ENCODE measurements at regions not wholly inside any gene's neighbourhood (a gene's known extent, or its start where the extent isn't known, plus 50 kb on each side); places are given as distances from the start of the nearest gene placed in this dataset.

GRCh38 chrX:38856670-38857265 is 55.5 kb downstream of the MID1IP1 start:
- no peak for TF ChIP-seq CTCF (IDR thresholded peaks at IDR 0.05; ENCODE audit: low read depth, low read length)
- H3K4me3 ChIP-seq (ENCODE audit: low read depth, low read length): no peak overlapping the region
- in situ Hi-C loops (cut with HindIII; ENCODE audit: low sequenced_read_pairs): no loop called here
- no peak for DNase-seq (ENCODE audit: low read depth, low spot score)

- in situ Hi-C loops (cut with HindIII; ENCODE audit: low sequenced_read_pairs): no loop called here
- no peak overlapping the region for H3K4me3 ChIP-seq (ENCODE audit: low read depth, low read length)
- TF ChIP-seq CTCF (IDR thresholded peaks at IDR 0.05; ENCODE audit: low read depth, low read length): no peak
- no peak for DNase-seq (ENCODE audit: low read depth, low spot score)
Observed at GRCh38 chrX:38857736-38858523, 56.7 kb downstream of the MID1IP1 start.

- peak; percentile 48 for DNase-seq (ENCODE audit: low read depth, low spot score)
- in situ Hi-C loops (cut with HindIII; ENCODE audit: low sequenced_read_pairs): no loop called here
- H3K4me3 ChIP-seq (ENCODE audit: low read depth, low read length): no peak overlapping the region
- no peak for TF ChIP-seq CTCF (IDR thresholded peaks at IDR 0.05; ENCODE audit: low read depth, low read length)
Observed at GRCh38 chrX:38859602-38860001, 58.3 kb downstream of the MID1IP1 start.

GRCh38 chrX:38860106-38861013 is 59.1 kb downstream of the MID1IP1 start:
- no peak for TF ChIP-seq CTCF (IDR thresholded peaks at IDR 0.05; ENCODE audit: low read depth, low read length)
- no peak overlapping the region for H3K4me3 ChIP-seq (ENCODE audit: low read depth, low read length)
- no peak for DNase-seq (ENCODE audit: low read depth, low spot score)
- in situ Hi-C loops (cut with HindIII; ENCODE audit: low sequenced_read_pairs): no loop called here

- no peak overlapping the region for H3K4me3 ChIP-seq (ENCODE audit: low read depth, low read length)
- in situ Hi-C loops (cut with HindIII; ENCODE audit: low sequenced_read_pairs): no loop called here
- DNase-seq (ENCODE audit: low read depth, low spot score): no peak
- no peak for TF ChIP-seq CTCF (IDR thresholded peaks at IDR 0.05; ENCODE audit: low read depth, low read length)
Observed at GRCh38 chrX:38861489-38861888, 60.2 kb downstream of the MID1IP1 start.

- DNase-seq (ENCODE audit: low read depth, low spot score): no peak
- no peak overlapping the region for H3K4me3 ChIP-seq (ENCODE audit: low read depth, low read length)
- in situ Hi-C loops (cut with HindIII; ENCODE audit: low sequenced_read_pairs): no loop called here
- no peak for TF ChIP-seq CTCF (IDR thresholded peaks at IDR 0.05; ENCODE audit: low read depth, low read length)
Observed at GRCh38 chrX:38862100-38862499, 60.8 kb downstream of the MID1IP1 start.
